ENCODE measurements at regions not wholly inside any gene's neighbourhood (a gene's known extent, or its start where the extent isn't known, plus 50 kb on each side); places are given as distances from the start of the nearest gene placed in this dataset.

DNA sequence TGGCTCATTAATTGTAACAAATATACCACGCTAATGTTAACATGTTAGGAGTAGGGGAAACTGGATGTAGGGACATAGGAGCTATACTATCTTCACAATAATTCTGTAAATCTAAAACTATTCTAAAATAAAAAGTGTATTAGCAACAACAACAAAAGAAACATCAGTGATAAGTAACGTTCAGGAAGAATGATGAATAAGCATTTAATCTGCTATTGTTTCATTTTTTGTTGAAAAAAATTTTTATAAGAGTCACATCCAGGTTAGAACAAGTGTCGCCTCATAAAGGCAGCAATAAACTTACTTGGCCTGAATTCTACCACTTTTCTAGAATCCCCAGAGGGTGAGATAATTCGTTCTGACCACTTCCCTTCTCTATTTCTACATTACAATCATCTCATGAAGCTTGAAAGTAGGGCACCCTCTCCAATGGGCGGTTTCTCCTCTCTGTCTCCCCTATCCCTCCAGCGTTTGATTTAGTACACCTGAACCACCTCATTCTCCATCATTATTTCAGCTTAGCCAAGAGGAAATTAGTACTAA, 253.1 kb upstream of the IPO5 start:
- TF ChIP-seq POLR2A (IDR thresholded peaks at IDR 0.05; ENCODE audit: control extremely low read depth in 1 of 2, low read depth in 2 of 2, low read length in 2 of 2) (no peak), SIN3A (conservative IDR thresholded peaks at IDR 0.05 in 1 of 2, IDR thresholded peaks at IDR 0.05 in 1 of 2; ENCODE audit: low read depth in 1 of 2, low read length in 2 of 2) (no peak), CHD2 (IDR thresholded peaks at IDR 0.05; ENCODE audit: low read length) (no peak), SIX5 (IDR thresholded peaks at IDR 0.05; ENCODE audit: low read depth, low read length) (no peak), POLR2AphosphoS5 (IDR thresholded peaks at IDR 0.05; ENCODE audit: low read depth, low read length) (no peak), SRF (IDR thresholded peaks at IDR 0.05; ENCODE audit: low read depth, low read length) (no peak)
- TF ChIP-seq, protein P1, sequence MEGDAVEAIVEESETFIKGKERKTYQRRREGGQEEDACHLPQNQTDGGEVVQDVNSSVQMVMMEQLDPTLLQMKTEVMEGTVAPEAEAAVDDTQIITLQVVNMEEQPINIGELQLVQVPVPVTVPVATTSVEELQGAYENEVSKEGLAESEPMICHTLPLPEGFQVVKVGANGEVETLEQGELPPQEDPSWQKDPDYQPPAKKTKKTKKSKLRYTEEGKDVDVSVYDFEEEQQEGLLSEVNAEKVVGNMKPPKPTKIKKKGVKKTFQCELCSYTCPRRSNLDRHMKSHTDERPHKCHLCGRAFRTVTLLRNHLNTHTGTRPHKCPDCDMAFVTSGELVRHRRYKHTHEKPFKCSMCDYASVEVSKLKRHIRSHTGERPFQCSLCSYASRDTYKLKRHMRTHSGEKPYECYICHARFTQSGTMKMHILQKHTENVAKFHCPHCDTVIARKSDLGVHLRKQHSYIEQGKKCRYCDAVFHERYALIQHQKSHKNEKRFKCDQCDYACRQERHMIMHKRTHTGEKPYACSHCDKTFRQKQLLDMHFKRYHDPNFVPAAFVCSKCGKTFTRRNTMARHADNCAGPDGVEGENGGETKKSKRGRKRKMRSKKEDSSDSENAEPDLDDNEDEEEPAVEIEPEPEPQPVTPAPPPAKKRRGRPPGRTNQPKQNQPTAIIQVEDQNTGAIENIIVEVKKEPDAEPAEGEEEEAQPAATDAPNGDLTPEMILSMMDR (IDR thresholded peaks at IDR 0.05; ENCODE audit: control extremely low read depth in 1 of 3, insufficient read depth in 1 of 3, low read depth in 1 of 3, low read length in 3 of 3) = no peak
